ENCODE measurements at regions not wholly inside any gene's neighbourhood (a gene's known extent, or its start where the extent isn't known, plus 50 kb on each side); places are given as distances from the start of the nearest gene placed in this dataset.
A peak's percentile ranks its signal among the peaks of the same experiment; 100 is the strongest.
"Not testable (repeated sequence)": the region's sequence is repeated elsewhere in the genome, so short reads cannot be mapped to it uniquely, and the experiment has no call there.

GRCh38 chr9:66046992-66047391, 310.0 kb downstream of the FOXD4L4 start:
- not testable (repeated sequence) for DNase-seq

GRCh38 chr9:66049721-66050120, 312.8 kb downstream of the FOXD4L4 start:
- not testable (repeated sequence) for DNase-seq

- not testable (repeated sequence) for DNase-seq
Observed at GRCh38 chr9:66054705-66055104, 317.8 kb downstream of the FOXD4L4 start.

GRCh38 chr9:66060681-66061080, 323.7 kb downstream of the FOXD4L4 start:
- DNase-seq: not testable (repeated sequence)

GRCh38 chr9:66063822-66064221, 326.9 kb downstream of the FOXD4L4 start:
- DNase-seq: not testable (repeated sequence)

GRCh38 chr9:66065735-66066134, 328.8 kb downstream of the FOXD4L4 start:
- DNase-seq: not testable (repeated sequence)

GRCh38 chr9:66067231-66067630, 330.3 kb downstream of the FOXD4L4 start:
- DNase-seq: not testable (repeated sequence)

GRCh38 chr9:66068451-66068989, 331.6 kb downstream of the FOXD4L4 start:
- DNase-seq: not testable (repeated sequence)

GRCh38 chr9:66069025-66069424, 332.1 kb downstream of the FOXD4L4 start:
- DNase-seq: peak; percentile 17

GRCh38 chr9:66073111-66073510, 336.2 kb downstream of the FOXD4L4 start:
- not testable (repeated sequence) for DNase-seq

GRCh38 chr9:66082811-66083210, 345.9 kb downstream of the FOXD4L4 start:
- not testable (repeated sequence) for DNase-seq

All from stimulated activated CD8-positive, alpha-beta memory T cell treated with anti-CD3 and anti-CD28 coated beads, Interleukin-4, amount 100 ng/mL, for 48 hours (primary cell).